C4-2B (cell line): ENCODE measurements at regions not wholly inside any gene's neighbourhood (a gene's known extent, or its start where the extent isn't known, plus 50 kb on each side); places are given as distances from the start of the nearest gene placed in this dataset.

ENCODE experiments used
- CTCF ChIP-seq: fragments of 450-650 bp; conservative IDR thresholded peaks from 2 replicates; pipeline ENCODE4 v1.5.1; 2017; ENCODE audit warnings: mild to moderate bottlenecking
- ZFX ChIP-seq: fragments of 450-650 bp; IDR thresholded peaks from 2 replicates; pipeline ENCODE4 v1.6.1; 2017

- TF ChIP-seq CTCF (no peak), ZFX (no peak)
These were observed 65.4 kb downstream of the ZNF467 start for GRCh38 chr7:149708026-149708425.
